GM21576 (cell line): ENCODE measurements at regions not wholly inside any gene's neighbourhood (a gene's known extent, or its start where the extent isn't known, plus 50 kb on each side); places are given as distances from the start of the nearest gene placed in this dataset.
A peak's percentile ranks its signal among the peaks of the same experiment; 100 is the strongest.
"Not testable (repeated sequence)": the region's sequence is repeated elsewhere in the genome, so short reads cannot be mapped to it uniquely, and the experiment has no call there.

Experiments
- ATAC-seq: cut with Tn5 transposase; IDR thresholded peaks from one replicate; pipeline ENCODE4 v1.9.1; 2021; ENCODE audit warnings: mild to moderate bottlenecking, moderate library complexity; ENCODE audit not compliant: unreplicated experiment

DNA sequence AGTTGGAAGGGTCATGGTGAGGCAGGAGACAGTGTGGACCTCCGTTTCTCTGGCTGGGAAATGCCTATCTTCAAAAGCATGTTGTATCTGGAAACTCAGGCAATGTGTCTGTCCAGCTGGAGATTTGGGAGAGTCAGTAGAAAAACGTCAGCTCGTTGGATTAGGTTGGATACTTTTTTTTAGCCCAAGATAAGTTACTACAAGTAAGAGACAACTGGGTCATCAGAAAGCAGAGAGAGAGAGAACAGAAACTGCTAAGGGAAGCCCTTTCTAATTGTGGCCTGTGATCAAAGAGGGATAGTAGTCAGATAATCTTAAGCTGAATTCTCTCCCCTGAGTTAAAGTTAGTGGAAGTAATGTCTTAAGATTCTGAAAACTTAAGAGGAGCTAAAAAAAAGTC, 78.9 kb upstream of the ZNF280D start:
- ATAC-seq, result no peak

DNA sequence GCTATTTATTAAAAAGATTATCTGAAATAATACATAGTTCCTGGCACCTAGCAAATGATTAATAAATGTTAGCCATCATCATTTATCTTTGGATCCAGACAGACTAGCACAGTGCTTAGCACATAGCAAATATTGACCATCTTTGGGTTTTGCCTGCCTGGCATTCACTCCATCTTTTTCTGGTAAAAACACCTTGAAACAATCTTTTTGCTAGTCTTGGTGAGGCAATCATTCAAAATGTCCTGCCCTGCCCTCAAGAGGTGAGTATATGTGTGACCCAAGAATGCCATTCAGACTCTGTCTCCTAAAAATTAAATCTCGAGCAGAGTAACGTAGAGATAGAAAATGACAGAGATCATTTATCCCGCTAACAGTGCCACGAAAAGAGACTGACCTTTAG, 78.3 kb upstream of the ZNF280D start:
- ATAC-seq, result no peak

DNA sequence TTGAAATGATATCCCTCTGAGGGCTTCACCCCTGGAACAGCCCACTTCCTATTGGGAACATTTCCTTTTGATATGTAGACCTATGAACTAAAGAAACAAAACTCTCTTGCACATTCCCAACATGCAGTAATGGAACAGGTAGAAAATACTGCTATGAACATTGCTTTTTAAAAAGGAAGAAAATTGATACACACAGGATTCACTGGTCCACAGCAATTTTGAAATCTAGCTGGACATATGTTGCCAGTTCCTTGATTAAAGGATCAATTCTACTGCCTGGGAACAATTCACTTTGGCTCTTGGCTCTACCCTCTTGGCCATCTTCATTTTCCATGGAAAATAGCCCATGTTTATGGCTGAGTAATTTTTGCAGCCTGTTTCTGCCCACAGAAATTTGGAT, 74.9 kb upstream of the ZNF280D start:
- ATAC-seq, result no peak

DNA sequence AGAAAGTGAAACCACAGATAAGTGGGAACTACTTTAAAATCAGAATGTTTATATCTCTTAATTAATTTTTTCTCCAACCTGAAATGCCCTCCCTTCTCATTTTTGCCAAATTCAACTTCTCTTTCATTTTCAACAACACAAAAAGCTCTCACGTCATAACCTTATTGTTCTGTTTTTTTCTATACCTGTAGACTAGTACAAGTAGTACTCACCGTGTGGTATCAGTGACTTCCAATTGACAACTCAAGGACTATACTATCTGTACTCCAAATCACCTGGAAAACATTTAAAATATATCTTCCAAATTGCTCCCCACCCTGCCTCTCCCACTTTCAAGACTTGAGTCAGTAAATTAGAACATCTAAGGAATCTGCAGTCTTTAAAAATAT, 72.8 kb upstream of the ZNF280D start:
- peak; percentile 17 for ATAC-seq

DNA sequence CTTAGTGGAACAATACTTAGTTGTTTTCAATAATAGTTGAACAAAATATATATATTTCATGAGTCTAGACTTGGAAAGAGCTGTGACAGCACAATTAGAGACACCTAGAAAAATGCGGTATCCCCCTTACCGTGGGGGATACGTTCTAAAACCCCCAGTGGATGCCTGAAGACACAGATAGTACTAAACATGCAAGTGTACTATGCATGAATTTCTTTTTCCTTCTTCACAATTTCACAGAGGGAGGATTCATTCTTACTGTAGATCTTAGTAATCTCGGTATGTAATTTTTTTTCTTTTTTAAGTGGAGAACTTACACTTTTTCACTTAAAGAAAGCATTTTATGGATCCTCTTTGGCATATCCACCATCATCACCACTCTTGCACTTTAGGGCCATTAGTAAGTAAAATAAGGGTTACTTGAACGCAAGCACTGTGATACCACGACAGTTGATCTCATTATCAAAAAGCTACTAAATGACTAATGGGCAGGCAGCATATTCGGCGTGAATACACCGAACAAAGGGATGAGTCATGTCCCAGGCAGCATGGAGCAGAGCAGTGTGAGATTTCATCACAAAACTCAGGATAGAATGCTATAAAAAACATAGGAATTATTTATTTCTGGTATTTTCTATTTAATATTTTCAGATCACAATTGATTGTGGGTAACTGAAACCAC, 72.3 kb upstream of the ZNF280D start:
- ATAC-seq, result peak; percentile 52

DNA sequence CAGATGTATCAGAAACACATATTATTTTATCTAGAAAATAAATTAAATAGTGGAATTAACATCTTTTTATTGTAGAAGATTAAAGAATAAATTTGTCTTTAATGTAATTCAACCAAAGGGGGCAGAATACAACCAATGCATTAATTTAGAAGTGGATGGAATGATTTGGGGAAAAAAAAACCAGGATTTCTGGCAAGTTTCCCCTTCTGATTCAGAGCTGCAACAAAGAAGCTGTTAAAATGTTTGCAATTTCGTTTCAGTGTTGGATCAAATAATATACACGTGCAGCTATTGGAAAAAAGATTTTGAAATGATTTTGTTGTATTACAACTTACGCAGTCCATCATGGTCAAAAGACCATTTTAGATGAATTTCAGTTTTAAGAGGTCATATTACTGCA, 71.6 kb upstream of the ZNF280D start:
- no peak for ATAC-seq

DNA sequence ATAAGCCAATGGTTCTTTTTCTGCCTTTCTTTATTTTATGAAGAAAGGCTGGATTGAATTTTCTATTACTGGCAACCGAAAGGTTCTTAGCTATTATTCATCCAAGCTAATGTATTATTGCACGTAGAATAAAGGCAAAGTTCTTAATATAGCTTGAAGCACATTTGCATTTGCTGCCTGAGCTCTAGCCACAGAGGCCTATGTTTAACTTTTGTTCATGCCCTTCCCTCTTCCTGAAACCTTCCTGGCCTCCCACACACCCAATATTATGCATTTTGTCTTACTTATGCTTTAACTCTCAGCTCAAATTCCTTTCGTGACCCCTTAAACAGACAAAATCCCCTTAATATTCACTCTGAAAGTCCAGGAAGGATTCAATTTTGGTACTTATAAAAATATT, 71.0 kb upstream of the ZNF280D start:
- ATAC-seq, result peak; percentile 58

DNA sequence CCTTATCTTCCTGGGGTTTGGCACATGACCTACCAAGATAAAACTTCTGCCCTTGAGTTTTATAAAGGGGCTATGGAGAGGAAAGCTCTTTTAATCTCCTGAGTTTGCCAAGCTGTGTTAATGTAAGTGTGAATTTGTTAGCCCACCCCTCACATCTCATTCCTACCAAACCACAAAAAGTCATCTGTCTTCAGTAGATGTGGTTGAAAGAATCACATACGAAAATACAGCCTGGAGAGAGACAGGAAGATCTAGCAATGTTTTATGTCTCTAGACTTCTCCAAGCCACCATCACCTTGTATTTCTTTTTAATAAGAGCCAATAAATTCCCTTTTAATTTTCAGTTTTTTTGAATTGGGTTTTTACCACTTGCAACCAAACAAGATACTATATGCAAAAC, 68.9 kb upstream of the ZNF280D start:
- no peak for ATAC-seq

DNA sequence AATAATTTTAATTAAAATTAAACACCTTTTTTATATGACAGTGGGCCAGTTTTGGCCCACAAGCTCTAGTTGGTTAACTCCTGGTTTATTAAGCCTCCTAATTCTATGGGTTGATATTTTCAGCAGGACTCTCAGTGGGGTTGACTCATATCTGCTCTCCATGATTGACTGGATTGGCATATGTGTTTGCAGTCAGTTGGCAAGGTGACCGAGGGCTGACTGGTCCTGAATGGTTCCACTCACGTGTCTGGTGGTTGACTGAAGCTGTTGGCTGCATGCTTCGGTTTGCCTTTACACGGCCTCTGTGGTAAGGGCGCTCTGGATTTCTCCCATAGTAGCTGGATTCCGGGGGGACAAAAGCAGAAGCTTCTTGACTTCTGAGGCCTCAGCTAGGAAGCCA, 65.3 kb upstream of the ZNF280D start:
- peak; percentile 82 for ATAC-seq

DNA sequence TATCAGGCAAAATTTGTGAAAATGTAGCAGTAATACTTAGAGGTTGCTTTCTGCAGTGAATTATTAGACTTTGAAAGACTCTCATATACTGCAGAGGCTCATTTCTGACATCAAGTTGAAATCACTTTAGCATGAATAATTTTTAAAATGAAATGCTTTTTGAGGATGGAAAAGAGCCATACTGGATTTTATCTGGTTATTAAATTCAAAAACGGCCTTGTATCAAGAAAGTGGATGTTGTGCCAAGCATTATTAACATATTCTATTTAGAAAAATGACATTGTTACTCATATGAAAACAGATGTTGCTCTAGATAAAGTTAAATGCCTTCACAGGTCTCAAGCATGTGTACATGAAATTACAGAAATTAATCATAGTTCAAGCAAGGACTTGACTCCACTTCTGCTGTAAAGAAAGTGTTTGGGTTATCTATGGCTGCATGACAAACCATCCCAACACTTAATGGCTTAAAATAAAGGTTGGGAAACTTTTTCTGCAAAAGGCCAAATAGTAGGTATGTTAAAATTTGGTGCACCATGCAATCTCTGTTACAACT, 64.5 kb upstream of the ZNF280D start:
- no peak for ATAC-seq

DNA sequence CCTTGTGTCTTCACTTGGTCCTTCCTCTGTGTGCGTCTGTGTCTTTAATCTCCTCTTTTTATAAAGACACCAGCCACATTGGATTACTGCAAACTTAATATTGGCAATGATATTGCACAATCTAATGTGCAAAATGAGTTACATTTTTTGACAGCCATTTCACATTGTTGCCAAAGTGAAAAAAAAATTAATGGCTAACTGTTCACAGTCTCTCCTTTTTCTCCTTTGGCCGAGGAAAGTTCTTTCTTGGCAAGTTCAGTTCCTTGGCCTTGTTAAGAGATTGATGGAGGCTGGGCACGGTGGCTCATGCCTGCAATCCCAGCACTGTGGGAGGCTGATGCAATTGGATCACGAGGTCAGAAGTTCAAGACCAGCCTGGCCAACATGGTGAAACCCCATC, 62.2 kb upstream of the ZNF280D start:
- no peak for ATAC-seq

DNA sequence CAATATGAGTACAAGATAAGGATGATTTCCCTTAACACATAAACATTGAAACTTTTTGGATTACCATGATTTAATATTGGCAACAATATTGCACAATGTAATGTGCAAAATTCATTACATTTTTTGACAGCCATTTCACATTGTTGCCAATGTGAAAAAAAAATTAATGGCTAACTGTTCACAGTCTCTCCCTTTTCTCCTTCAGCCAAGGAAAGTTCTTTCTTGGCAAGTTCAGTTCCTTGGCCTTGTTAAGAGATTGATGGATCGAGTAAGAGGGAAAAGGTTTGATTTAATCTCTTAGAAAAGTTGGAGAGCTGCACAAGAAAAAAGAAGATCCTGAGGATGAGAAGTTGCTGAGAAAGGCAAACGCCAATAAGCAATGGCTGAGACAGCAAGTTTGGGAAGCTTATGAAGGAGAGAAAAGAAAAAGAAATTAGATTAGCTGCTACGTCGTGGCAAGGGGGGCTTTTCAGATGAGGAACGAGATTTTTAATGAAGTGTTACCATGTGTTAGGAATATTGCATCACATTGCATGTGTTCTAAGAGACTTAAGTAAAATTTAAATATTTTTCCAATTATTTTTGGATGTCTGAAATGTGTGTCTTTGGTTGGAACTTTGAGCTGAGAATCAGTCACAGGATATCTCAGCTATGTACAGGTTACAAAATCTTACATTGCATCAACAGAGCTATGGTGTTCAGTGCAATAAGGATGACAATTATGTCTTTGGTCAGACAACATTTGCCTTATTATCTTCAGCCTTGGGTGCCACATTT, 61.4 kb upstream of the ZNF280D start:
- ATAC-seq, result no peak

DNA sequence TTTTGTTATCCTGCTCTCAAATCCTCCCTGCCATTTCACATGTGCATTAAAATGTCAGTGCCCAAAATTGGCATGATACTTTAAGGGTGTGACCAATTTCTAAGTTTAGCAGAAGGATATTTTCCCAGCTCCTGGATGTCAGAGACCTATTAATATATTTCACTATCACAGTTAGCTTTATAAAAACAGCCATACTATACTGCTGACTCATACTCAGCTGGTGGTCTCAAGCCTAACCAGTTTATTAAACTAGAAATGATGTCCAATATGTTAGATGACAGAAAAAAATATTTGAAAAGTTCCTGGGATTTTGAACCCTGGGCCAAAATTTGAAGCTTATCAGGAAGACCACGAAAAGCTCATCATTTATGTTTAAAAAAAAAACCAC, 60.9 kb upstream of the ZNF280D start:
- no peak for ATAC-seq

DNA sequence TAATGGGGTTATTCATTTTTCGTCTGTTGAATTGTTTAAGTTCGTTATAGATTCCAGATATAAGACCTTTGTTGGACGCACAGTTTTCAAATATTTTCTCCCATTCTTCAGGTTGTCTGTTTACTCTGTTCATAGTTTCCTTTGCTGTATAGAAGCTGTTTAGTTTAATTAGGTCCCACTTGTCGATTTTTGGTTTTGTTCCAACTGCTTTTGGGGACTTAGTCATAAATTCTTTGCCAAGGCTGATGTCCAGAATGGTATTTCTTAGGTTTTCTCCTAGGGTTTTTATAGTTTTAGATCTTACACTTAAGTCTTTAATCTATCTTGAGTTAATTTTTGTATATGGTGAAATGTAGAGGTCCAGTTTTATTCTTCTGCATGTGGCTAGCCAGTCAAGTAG, 58.9 kb upstream of the ZNF280D start:
- ATAC-seq, result no peak

DNA sequence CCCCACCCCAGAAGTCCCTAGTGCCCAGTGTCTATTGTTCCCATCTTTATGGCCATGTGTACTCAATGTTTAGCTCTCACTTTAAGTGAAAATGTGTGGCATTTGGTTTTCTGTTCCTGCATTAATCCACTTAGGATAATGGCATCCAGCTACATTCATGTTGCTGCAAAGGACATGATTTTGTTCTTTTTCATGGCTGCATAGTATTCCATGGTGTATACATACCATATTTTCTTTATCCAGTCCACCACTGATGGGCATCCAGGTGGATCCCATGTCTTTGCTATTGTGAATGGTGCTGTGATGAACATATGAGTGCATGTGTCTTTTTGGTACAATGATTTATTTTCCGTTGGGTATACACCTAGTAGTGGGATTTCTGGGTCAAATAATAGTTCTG, 58.2 kb upstream of the ZNF280D start:
- ATAC-seq, result not testable (repeated sequence)

DNA sequence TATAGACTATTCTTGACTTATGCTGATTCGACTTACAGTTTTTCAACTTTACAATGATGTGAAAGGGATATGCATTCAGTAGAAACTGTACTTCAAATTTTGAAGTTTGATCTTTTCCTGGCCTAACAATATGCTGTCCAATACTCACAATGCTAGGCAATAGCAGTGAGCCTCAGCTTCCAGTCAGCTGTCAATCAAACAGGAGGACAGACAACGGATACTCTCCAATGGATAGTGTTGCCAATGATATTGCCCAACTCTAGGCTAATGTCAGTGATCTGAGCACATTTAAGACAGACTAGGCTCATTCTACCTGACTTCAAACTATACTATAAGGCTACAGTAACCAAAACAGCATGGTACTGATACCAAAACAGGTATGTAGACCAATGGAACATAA, 55.0 kb upstream of the ZNF280D start:
- ATAC-seq, result no peak

DNA sequence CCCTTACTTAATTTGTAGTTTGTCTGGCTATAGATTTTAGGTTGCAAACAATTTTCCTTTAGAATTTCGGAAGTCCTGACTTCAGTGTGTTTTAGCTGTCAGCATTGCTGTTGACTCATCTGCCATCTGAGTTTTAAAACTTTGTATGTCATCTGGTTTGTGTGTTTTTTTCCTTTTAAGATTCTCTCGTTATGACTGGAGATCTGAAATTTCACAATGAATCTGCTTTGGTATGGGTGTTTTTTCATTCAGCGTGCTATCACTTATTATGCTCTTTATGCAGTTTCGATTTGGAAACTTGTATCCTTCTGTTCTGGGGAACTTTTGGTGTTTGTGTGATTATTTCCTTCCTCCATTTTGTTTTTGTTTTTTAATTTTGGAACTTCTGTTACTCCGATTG, 53.7 kb upstream of the ZNF280D start:
- ATAC-seq, result no peak

DNA sequence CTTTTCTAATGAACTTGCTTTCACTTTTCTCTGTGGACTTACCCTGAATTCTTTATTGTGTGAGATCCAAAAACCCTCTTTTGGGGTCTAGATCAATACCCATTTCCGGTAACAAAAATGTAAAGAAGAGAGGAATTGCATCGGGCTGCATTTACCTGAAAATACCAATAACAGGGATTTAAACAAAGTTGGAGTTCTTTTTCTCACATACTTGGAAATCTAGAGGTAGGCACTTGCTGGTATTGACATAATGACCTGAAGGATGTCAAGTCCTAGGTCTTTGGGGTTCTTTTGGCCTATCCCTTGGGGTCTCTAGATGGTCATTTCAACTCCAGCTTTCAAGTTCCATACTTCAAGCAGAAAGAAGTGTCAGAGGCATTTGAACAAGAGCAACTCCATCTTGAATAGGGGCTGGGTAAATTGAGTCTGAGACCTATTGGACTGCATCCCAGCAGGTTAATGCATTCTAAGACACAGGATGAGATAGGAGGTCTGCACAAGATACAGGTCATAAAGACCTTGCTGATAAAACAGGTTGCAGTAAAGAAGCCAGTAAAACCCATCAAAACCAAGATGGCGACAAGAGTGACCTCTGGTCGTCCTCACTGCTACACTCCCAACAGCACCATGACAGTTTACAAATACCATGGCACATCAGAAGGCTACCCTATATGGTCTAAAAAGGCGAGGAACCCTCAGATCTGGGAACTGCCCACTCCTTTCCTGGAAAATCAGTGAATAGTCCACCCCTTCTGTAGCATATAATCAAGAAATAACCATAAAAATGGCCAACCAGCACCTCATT, 50.8 kb upstream of the ZNF280D start:
- ATAC-seq, result no peak

DNA sequence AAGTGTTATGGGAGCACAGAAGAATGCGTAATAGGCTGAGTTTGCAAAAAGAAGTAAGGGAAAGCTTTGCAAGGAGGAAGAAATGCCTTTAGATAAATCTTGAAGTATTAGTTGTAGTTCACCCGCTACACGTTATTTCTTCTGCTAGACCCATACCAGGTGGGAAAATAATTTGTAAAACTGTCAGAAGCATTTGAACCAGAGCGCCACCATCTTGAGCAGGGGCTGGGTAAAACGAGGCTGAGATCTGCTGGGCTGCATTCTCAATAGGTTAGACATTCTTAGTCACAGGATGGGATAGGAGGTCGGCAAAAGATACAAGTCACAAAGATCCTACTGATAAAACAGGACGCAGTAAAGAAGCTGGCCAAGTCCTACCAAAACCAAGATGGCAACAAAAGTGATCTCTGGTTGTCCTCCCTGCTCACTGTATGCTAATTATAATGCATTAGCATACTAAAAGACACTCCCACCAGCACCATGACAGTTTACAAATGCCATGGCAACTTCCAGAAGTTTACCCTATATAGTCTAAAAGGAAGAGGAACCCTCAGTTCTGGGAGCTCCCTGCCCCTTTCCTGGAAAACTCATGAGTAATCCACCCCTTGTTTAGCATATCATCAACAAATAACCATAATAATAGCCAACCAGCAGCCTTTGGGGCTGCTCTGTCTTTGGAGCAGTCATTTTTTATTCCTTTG, 50.0 kb upstream of the ZNF280D start:
- ATAC-seq, result no peak
